K562 (cell line): ENCODE measurements at regions not wholly inside any gene's neighbourhood (a gene's known extent, or its start where the extent isn't known, plus 50 kb on each side); places are given as distances from the start of the nearest gene placed in this dataset.

ENCODE experiments used
- CBX8 ChIP-seq: fragments of 200-600 bp; sonication (generic); IDR thresholded peaks from 2 replicates; pipeline ENCODE4 v1.6.1; 2012; ENCODE audit warnings: borderline replicate concordance, mixed run types, low read depth, mild to moderate bottlenecking, moderate library complexity, mixed read lengths, low read length, control low read depth, inconsistent platforms; ENCODE audit not compliant: poor library complexity, severe bottlenecking; ENCODE audit errors: extremely low read depth
- HNRNPL ChIP-seq: fragments of 200-400 bp; formaldehyde crosslinking; IDR thresholded peaks from 2 replicates; pipeline ENCODE4 v1.6.1; 2017; ENCODE audit warnings: low read depth, mild to moderate bottlenecking, low read length
- RAD21 ChIP-seq, 2 experiments: fragments of 250-450 bp in 1 of 2; fragments of 450-650 bp in 1 of 2; sonication (Bioruptor Pico) in 1 of 2; formaldehyde crosslinking in 1 of 2; IDR thresholded peaks in 1 of 2; conservative IDR thresholded peaks in 1 of 2; 2 replicates each; pipeline versions ENCODE4 v1.4.0 to v1.8.0; 2020 to 2022; ENCODE audit warnings: mild to moderate bottlenecking in 2 of 2, moderate library complexity in 1 of 2
- RFX7 ChIP-seq: fragments of 250-450 bp; sonication (Bioruptor Pico); IDR thresholded peaks from 2 replicates; pipeline ENCODE4 v1.5.1; 2021; ENCODE audit warnings: mild to moderate bottlenecking
- SP2 ChIP-seq: IDR thresholded peaks from 2 replicates; pipeline ENCODE4 v1.6.1; 2011; ENCODE audit warnings: mild to moderate bottlenecking, low read depth, low read length, moderate library complexity; ENCODE audit not compliant: poor library complexity, severe bottlenecking; ENCODE audit errors: extremely low read depth
- YY1 ChIP-seq, 3 experiments: IDR thresholded peaks; 2 replicates each; pipeline ENCODE4 v1.6.1; 2011; ENCODE audit warnings: low read length in 2 of 3, mild to moderate bottlenecking in 2 of 3, moderate library complexity in 2 of 3, borderline replicate concordance in 1 of 3, control low read depth in 1 of 3, low read depth in 1 of 3; ENCODE audit not compliant: insufficient read depth in 3 of 3, insufficient replicate concordance in 2 of 3, control insufficient read depth in 1 of 3, insufficient read length in 1 of 3; ENCODE audit errors: extremely low read depth in 1 of 3

DNA sequence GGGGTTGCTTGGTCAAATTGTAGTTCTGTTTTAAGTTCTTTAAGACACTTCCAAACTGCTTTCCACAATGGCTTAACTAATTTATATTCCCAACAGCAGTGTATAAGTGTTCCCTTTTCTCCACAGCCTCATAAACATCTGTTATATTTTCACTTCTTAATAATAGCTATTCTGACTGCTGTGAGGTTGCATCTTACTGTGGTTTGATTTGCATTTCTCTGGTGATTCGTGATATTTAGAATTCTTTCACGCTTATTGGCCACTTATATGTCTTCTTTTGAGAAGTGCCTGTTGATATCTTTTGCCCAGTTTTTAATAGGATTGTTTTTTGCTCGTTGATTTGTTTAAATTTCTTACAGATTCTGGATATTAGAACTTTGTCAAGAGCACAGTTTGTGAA lies 278.6 kb upstream of the ITM2A start:
- TF ChIP-seq RFX7 (CRISPR knock-in tag) (no peak), CBX8 (no peak), RAD21 (CRISPR knock-in tag; conservative IDR thresholded peaks at IDR 0.05 in 1 of 2, IDR thresholded peaks at IDR 0.05 in 1 of 2) (no peak), SP2 (no peak), YY1 (IDR thresholded peaks at IDR 0.05; ENCODE audit: borderline replicate concordance in 1 of 3, control insufficient read depth in 1 of 3, extremely low read depth in 1 of 3, insufficient read depth in 3 of 3, insufficient read length in 1 of 3, insufficient replicate concordance in 2 of 3, low read depth in 1 of 3, low read length in 2 of 3) (no peak), HNRNPL (no peak)
